Calu3 (cell line): ENCODE measurements at regions not wholly inside any gene's neighbourhood (a gene's known extent, or its start where the extent isn't known, plus 50 kb on each side); places are given as distances from the start of the nearest gene placed in this dataset.

Experiments used
- BruUV-seq: library from RNA; stranded (reverse); fragments of 400-500 nt; replicated peaks from 2 replicates; lab custom pipeline; 2021; lab: Mats Ljungman, UMichigan
- CTCF ChIA-PET: fragments of 300-600 bp; sonication (Branson Sonifier 250); formaldehyde crosslinking; loops from one replicate; lab custom pipeline; 2022; ENCODE audit warnings: antibody characterized with exemption; lab: Charles Lee
- DNase-seq: peaks from one replicate; pipeline ENCODE4 v3.0.0; 2022
- H3K27ac Mint-ChIP-seq: one replicate; pipeline ENCODE4 v1.8.0; 2022; ENCODE audit warnings: mixed read lengths; ENCODE audit not compliant: unreplicated experiment
- H3K27me3 Mint-ChIP-seq: one replicate; pipeline ENCODE4 v1.8.0; 2022; ENCODE audit warnings: mixed read lengths; ENCODE audit not compliant: unreplicated experiment
- H3K36me3 Mint-ChIP-seq: one replicate; pipeline ENCODE4 v1.8.0; 2022; ENCODE audit warnings: mild to moderate bottlenecking, moderate library complexity, mixed read lengths; ENCODE audit not compliant: insufficient read depth, unreplicated experiment
- H3K4me1 Mint-ChIP-seq: one replicate; pipeline ENCODE4 v1.8.0; 2022; ENCODE audit warnings: mild to moderate bottlenecking, low read depth, mixed read lengths; ENCODE audit not compliant: unreplicated experiment
- H3K4me3 Mint-ChIP-seq: one replicate; pipeline ENCODE4 v1.8.0; 2022; ENCODE audit warnings: mild to moderate bottlenecking, low read depth, moderate library complexity, mixed read lengths; ENCODE audit not compliant: unreplicated experiment
- H3K9me3 Mint-ChIP-seq: one replicate; pipeline ENCODE4 v1.8.0; 2022; ENCODE audit warnings: low read depth, mixed read lengths; ENCODE audit not compliant: unreplicated experiment
- CTCF ChIP-seq: fragments of 200-600 bp; IDR thresholded peaks from one replicate; pipeline ENCODE4 v1.8.0; 2022; ENCODE audit warnings: antibody characterized with exemption; ENCODE audit not compliant: unreplicated experiment
- intact Hi-C: fragments of 100-400 bp; cut with micrococcal nuclease; formaldehyde crosslinking; loops from one replicate; pipeline ENCODE4 v1.10.0; 2022; ENCODE audit not compliant: unreplicated experiment

DNA sequence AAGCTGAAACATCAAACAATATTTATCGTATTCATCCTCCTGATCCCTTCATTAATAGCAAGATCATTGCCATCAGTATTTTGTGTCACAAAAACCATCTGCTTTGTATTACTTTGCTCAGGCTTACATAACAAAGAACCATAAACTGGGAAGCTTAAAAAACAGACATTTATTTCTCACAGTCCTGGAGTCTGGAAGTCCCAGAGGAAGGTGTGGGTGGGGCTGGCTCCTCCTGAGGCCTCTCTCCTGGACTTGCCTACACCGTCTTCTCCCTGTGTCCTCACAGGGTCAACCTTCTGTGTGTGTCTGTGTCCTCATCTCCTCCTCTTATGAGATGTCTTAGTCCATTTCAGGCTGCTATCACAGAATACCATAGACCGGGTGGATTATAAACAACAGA lies 61.3 kb upstream of the MXRA5 start:
- Mint-ChIP-seq H3K4me1 (no peaks in the 10 kb centered on the region), H3K27me3 (peaks cover 11% of the 10 kb centered on the region), H3K27ac (no peak overlapping the region), H3K4me3 (no peak overlapping the region), H3K36me3 (no peaks in the 10 kb centered on the region), H3K9me3 (peaks cover 3% of the 10 kb centered on the region)
- BruUV-seq, result no TSS peak
- intact Hi-C loops, result no loop called here
- no peak for DNase-seq
- CTCF ChIA-PET, result no interaction called here
- no peak for TF ChIP-seq CTCF

DNA sequence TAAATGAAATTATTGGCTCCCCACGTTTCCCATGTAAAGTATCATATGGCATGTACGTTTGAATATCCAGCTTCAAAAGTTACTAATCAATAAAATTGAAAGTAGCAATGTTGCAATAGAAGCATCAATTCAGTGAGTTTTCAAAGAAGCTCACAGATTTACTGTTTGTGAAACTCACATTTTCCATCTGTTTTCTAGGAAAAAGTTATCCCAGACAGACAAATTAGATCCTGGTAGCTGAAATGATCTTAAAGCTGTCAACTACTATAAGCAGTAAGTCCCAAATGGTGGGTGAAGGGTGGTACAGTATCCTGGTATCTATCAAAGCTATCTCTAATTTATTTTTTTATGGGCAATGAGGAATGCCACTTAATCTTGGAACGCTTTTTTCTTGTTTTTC lies 60.7 kb upstream of the MXRA5 start:
- no TSS peak for BruUV-seq
- Mint-ChIP-seq H3K4me3 (no peak overlapping the region), H3K4me1 (no peaks in the 10 kb centered on the region), H3K27me3 (peaks cover 4% of the 10 kb centered on the region), H3K9me3 (peaks cover 3% of the 10 kb centered on the region), H3K36me3 (no peaks in the 10 kb centered on the region), H3K27ac (no peak overlapping the region)
- DNase-seq, result no peak
- intact Hi-C loops, result no loop called here
- CTCF ChIA-PET, result no interaction called here
- no peak for TF ChIP-seq CTCF

DNA sequence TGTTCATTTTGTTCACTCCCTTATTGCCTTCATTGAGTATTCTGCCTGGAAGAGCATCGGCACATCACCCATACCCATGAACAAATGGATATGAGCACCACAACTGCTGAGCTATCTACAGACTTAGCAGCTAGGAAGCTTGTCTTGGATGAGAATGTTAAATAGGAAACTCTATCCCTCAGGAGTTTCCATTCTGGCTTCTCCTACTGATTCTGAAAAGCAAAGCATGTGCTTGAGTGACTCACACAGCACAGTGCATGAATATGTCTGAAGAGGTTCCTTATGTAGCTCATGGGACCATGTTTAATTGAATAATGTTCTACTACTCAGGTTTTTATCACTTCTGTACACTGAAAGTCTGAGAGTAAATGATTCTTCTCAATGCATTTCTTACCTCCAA lies 57.3 kb upstream of the MXRA5 start:
- no peak for DNase-seq
- Mint-ChIP-seq H3K27me3 (no peaks in the 10 kb centered on the region), H3K36me3 (no peaks in the 10 kb centered on the region), H3K4me3 (no peak overlapping the region), H3K27ac (no peak overlapping the region), H3K9me3 (peaks cover 3% of the 10 kb centered on the region), H3K4me1 (no peaks in the 10 kb centered on the region)
- TF ChIP-seq CTCF, result no peak
- intact Hi-C loops, result no loop called here
- BruUV-seq, result no TSS peak
- CTCF ChIA-PET, result no interaction called here
